DND-41 (cell line): ENCODE measurements at regions not wholly inside any gene's neighbourhood (a gene's known extent, or its start where the extent isn't known, plus 50 kb on each side); places are given as distances from the start of the nearest gene placed in this dataset.

Experiments
- CTCF ChIP-seq: IDR thresholded peaks from 2 replicates; pipeline ENCODE4 v1.5.1; 2012; ENCODE audit warnings: borderline replicate concordance, low read length, moderate library complexity, mild to moderate bottlenecking; ENCODE audit not compliant: poor library complexity, severe bottlenecking; ENCODE audit errors: extremely low read depth
- EZH2 ChIP-seq: IDR thresholded peaks from 3 replicates; pipeline ENCODE4 v1.6.1; 2012; ENCODE audit warnings: borderline replicate concordance, low read depth, mild to moderate bottlenecking, moderate library complexity, low read length, inconsistent platforms; ENCODE audit not compliant: severe bottlenecking

- TF ChIP-seq CTCF (no peak), EZH2 (no peak)
Observed at GRCh38 chr2:157184161-157184895, 73.2 kb upstream of the GALNT5 start.
